SK-N-SH (cell line): ENCODE measurements at regions not wholly inside any gene's neighbourhood (a gene's known extent, or its start where the extent isn't known, plus 50 kb on each side); places are given as distances from the start of the nearest gene placed in this dataset.

Experiments
- CTCF ChIP-seq: fragments of 200-600 bp; sonication (generic); IDR thresholded peaks from 2 replicates; pipeline ENCODE4 v1.6.1; 2017; ENCODE audit warnings: antibody characterized with exemption, mild to moderate bottlenecking, moderate library complexity
- EZH2phosphoT487 ChIP-seq: fragments of 200-600 bp; sonication (generic); IDR thresholded peaks from 2 replicates; pipeline ENCODE4 v1.6.1; 2017; ENCODE audit warnings: low read depth, mixed run types, mild to moderate bottlenecking, antibody characterized with exemption, moderate library complexity, borderline replicate concordance
- SMC3 ChIP-seq: IDR thresholded peaks from 2 replicates; pipeline ENCODE4 v1.6.1; 2012; ENCODE audit warnings: low read depth, low read length, improper control_type of control experiment
- USF2 ChIP-seq: fragments of 150-350 bp; IDR thresholded peaks from 2 replicates; pipeline ENCODE4 v1.6.1; 2017; ENCODE audit warnings: antibody characterized with exemption, low read length, low read depth, borderline replicate concordance

DNA sequence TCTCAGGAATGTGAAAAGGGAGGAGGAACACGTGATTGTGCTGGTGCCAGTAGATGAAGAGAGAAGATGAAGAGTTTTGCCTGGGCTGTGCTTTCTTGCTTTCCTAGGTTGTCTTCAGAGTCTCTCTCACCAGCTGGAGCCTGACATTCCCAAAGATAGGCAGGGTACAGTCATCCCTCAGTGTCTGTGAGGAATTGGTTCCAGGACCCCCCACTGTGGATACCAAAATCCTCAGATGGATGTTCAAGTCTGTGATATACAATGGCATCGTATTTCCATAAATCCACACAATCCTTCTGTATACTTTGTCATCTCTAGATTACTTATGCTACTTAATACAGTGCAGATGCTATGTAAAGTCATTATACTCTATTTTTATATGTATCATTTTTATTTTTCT lies 113.5 kb downstream of the SAMD5 start:
- TF ChIP-seq EZH2phosphoT487 (no peak), SMC3 (no peak), USF2 (no peak), CTCF (no peak)
